HEK293 (cell line): ENCODE measurements at regions not wholly inside any gene's neighbourhood (a gene's known extent, or its start where the extent isn't known, plus 50 kb on each side); places are given as distances from the start of the nearest gene placed in this dataset.

ENCODE experiments used
- CTCF ChIA-PET: fragments of 350-600 bp; formaldehyde crosslinking; extraction: SDS; loops from one replicate; lab custom pipeline; 2021; ENCODE audit warnings: antibody characterized with exemption; lab: Yijun Ruan, JAX
- POLR2A ChIA-PET: fragments of 300-600 bp; formaldehyde crosslinking; extraction: SDS; loops from one replicate; lab custom pipeline; 2020; ENCODE audit warnings: antibody characterized with exemption, inconsistent platforms; lab: Yijun Ruan, JAX
- H3K27ac ChIP-seq: fragments of 200-500 bp; sonication (Bioruptor generic); 2 replicates; pipeline ENCODE4 v1.5.1; 2014; ENCODE audit warnings: low read depth, low read length, control low read depth, inconsistent platforms; ENCODE audit errors: extremely low read depth
- H3K36me3 ChIP-seq, 2 experiments: fragments of 200-500 bp in 1 of 2; sonication (Bioruptor generic) in 1 of 2; 1 replicate in 1 of 2; 2 replicates in 1 of 2; pipeline ENCODE4 v1.5.1; 2014 to 2017; ENCODE audit warnings: inconsistent platforms in 2 of 2, low read length in 2 of 2; ENCODE audit not compliant: control insufficient read depth in 2 of 2, insufficient read depth in 1 of 2
- H3K4me1 ChIP-seq: fragments of 200-500 bp; sonication (Bioruptor generic); 2 replicates; pipeline ENCODE4 v1.5.1; 2014; ENCODE audit warnings: mild to moderate bottlenecking, low read length, inconsistent platforms; ENCODE audit not compliant: control insufficient read depth, insufficient read depth
- H3K4me3 ChIP-seq: 2 replicates; pipeline ENCODE4 v1.5.1; 2011; ENCODE audit warnings: low read depth, mild to moderate bottlenecking, control low read depth, low read length, moderate library complexity
- H3K9me3 ChIP-seq: fragments of 200-500 bp; sonication (Bioruptor generic); 2 replicates; pipeline ENCODE4 v1.5.1; 2014; ENCODE audit warnings: low read depth, low read length, inconsistent platforms; ENCODE audit not compliant: control insufficient read depth, insufficient read depth
- CTCF ChIP-seq: fragments of 450-650 bp; formaldehyde crosslinking; IDR thresholded peaks from 2 replicates; pipeline ENCODE4 v1.5.1; 2016; ENCODE audit warnings: missing biosample characterization, missing genetic modification characterization
- GFI1B ChIP-seq: fragments of 450-650 bp; formaldehyde crosslinking; IDR thresholded peaks from 2 replicates; pipeline ENCODE4 v1.5.1; 2016; ENCODE audit warnings: missing biosample characterization, missing genetic modification characterization
- MYNN ChIP-seq: fragments of 450-650 bp; formaldehyde crosslinking; IDR thresholded peaks from 2 replicates; pipeline ENCODE4 v1.5.1; 2016; ENCODE audit warnings: missing biosample characterization, missing genetic modification characterization, borderline replicate concordance
- PRDM4 ChIP-seq: fragments of 450-650 bp; formaldehyde crosslinking; IDR thresholded peaks from 2 replicates; pipeline ENCODE4 v1.5.1; 2017; ENCODE audit warnings: missing biosample characterization, missing genetic modification characterization
- RBAK ChIP-seq: fragments of 450-650 bp; formaldehyde crosslinking; IDR thresholded peaks from 2 replicates; pipeline ENCODE4 v1.5.1; 2016; ENCODE audit warnings: missing biosample characterization, missing genetic modification characterization
- TCF7L2 ChIP-seq: IDR thresholded peaks from 2 replicates; pipeline ENCODE4 v1.6.1; 2011; ENCODE audit warnings: low read depth, mild to moderate bottlenecking, inconsistent platforms, low read length, moderate library complexity, borderline replicate concordance
- ZBTB49 ChIP-seq: fragments of 450-650 bp; formaldehyde crosslinking; IDR thresholded peaks from 2 replicates; pipeline ENCODE4 v1.5.1; 2016; ENCODE audit warnings: missing biosample characterization, missing genetic modification characterization, low read depth
- ZEB2 ChIP-seq: fragments of 450-650 bp; formaldehyde crosslinking; IDR thresholded peaks from 2 replicates; pipeline ENCODE4 v1.5.1; 2016; ENCODE audit warnings: missing biosample characterization, missing genetic modification characterization
- ZFP37 ChIP-seq: fragments of 450-650 bp; formaldehyde crosslinking; IDR thresholded peaks from 2 replicates; pipeline ENCODE4 v1.5.1; 2016; ENCODE audit warnings: missing biosample characterization, missing genetic modification characterization
- ZNF112 ChIP-seq: fragments of 450-650 bp; formaldehyde crosslinking; IDR thresholded peaks from 2 replicates; pipeline ENCODE4 v1.5.0; 2017; ENCODE audit warnings: missing biosample characterization, missing genetic modification characterization
- ZNF169 ChIP-seq: fragments of 450-650 bp; formaldehyde crosslinking; IDR thresholded peaks from 2 replicates; pipeline ENCODE4 v1.5.1; 2016; ENCODE audit warnings: missing biosample characterization, missing genetic modification characterization
- ZNF26 ChIP-seq: fragments of 450-650 bp; formaldehyde crosslinking; IDR thresholded peaks from 2 replicates; pipeline ENCODE4 v1.5.1; 2016; ENCODE audit warnings: missing biosample characterization, missing genetic modification characterization
- ZNF274 ChIP-seq, 2 experiments: fragments of 200-500 bp in 1 of 2; fragments of 450-650 bp in 1 of 2; sonication (Bioruptor generic) in 1 of 2; formaldehyde crosslinking in 1 of 2; IDR thresholded peaks; 2 replicates each; pipeline versions ENCODE4 v1.5.1 to v1.6.1; 2014 to 2016; ENCODE audit warnings: borderline replicate concordance in 1 of 2, inconsistent platforms in 1 of 2, low read length in 1 of 2, missing biosample characterization in 1 of 2, missing genetic modification characterization in 1 of 2
- ZNF311 ChIP-seq: fragments of 450-650 bp; formaldehyde crosslinking; IDR thresholded peaks from 2 replicates; pipeline ENCODE4 v1.5.1; 2017; ENCODE audit warnings: missing biosample characterization, missing genetic modification characterization, borderline replicate concordance
- ZNF521 ChIP-seq: fragments of 450-650 bp; formaldehyde crosslinking; IDR thresholded peaks from 2 replicates; pipeline ENCODE4 v1.5.1; 2017; ENCODE audit warnings: missing biosample characterization, mild to moderate bottlenecking, missing genetic modification characterization
- ZNF558 ChIP-seq: fragments of 450-650 bp; formaldehyde crosslinking; IDR thresholded peaks from 2 replicates; pipeline ENCODE4 v1.5.1; 2016; ENCODE audit warnings: missing biosample characterization, missing genetic modification characterization
- ZNF600 ChIP-seq: fragments of 450-650 bp; formaldehyde crosslinking; IDR thresholded peaks from 2 replicates; pipeline ENCODE4 v1.5.1; 2016; ENCODE audit warnings: missing biosample characterization, missing genetic modification characterization
- ZNF621 ChIP-seq: fragments of 450-650 bp; formaldehyde crosslinking; IDR thresholded peaks from 2 replicates; pipeline ENCODE4 v1.5.1; 2017; ENCODE audit warnings: missing biosample characterization, missing genetic modification characterization
- ZNF624 ChIP-seq: fragments of 450-650 bp; formaldehyde crosslinking; IDR thresholded peaks from 2 replicates; pipeline ENCODE4 v1.5.1; 2017; ENCODE audit warnings: missing biosample characterization, missing genetic modification characterization
- ZNF645 ChIP-seq: fragments of 450-650 bp; formaldehyde crosslinking; IDR thresholded peaks from 2 replicates; pipeline ENCODE4; 2016; ENCODE audit warnings: missing biosample characterization, missing genetic modification characterization
- ZNF658 ChIP-seq: fragments of 450-650 bp; formaldehyde crosslinking; IDR thresholded peaks from 2 replicates; pipeline ENCODE4; 2016; ENCODE audit warnings: missing biosample characterization, missing genetic modification characterization
- ZNF704 ChIP-seq: fragments of 450-650 bp; formaldehyde crosslinking; IDR thresholded peaks from 2 replicates; pipeline ENCODE4 v1.5.1; 2016; ENCODE audit warnings: missing biosample characterization, missing genetic modification characterization
- ZNF777 ChIP-seq: fragments of 450-650 bp; formaldehyde crosslinking; IDR thresholded peaks from 2 replicates; pipeline ENCODE4 v1.5.1; 2017; ENCODE audit warnings: missing biosample characterization, missing genetic modification characterization, borderline replicate concordance
- ZNF837 ChIP-seq: fragments of 450-650 bp; formaldehyde crosslinking; IDR thresholded peaks from 2 replicates; pipeline ENCODE4 v1.5.1; 2016; ENCODE audit warnings: missing biosample characterization, missing genetic modification characterization

- no peak for TF ChIP-seq ZNF704
- no peak for TF ChIP-seq MYNN (tag by site-specific recombination)
- TF ChIP-seq ZNF112 (tag by site-specific recombination) = no peak
- TF ChIP-seq TCF7L2 = no peak
- TF ChIP-seq ZNF645 (tag by site-specific recombination) = no peak
- no peak for TF ChIP-seq ZNF600 (tag by site-specific recombination)
- TF ChIP-seq PRDM4 (tag by site-specific recombination) = no peak
- TF ChIP-seq CTCF (tag by site-specific recombination) = no peak
- TF ChIP-seq, all 188 proteins: peak for 0
Observed at GRCh38 chr3:82229397-82229796, 468.0 kb upstream of the GBE1 start (continued).

- no peaks in the 10 kb centered on the region for H3K36me3 ChIP-seq
- CTCF ChIA-PET = no interaction called here
- no peak for TF ChIP-seq ZNF837 (tag by site-specific recombination)
- POLR2A ChIA-PET = no interaction called here
- no peak overlapping the region for H3K27ac ChIP-seq
- H3K4me1 ChIP-seq = no peaks in the 10 kb centered on the region
- no peak overlapping the region for H3K4me3 ChIP-seq
- H3K9me3 ChIP-seq = no peaks in the 10 kb centered on the region
Observed at GRCh38 chr3:82224661-82225060, 463.2 kb upstream of the GBE1 start.

- Histone ChIP-seq H3K4me3 (no peak overlapping the region), H3K9me3 (no peaks in the 10 kb centered on the region), H3K27ac (no peak overlapping the region), H3K36me3 (no peaks in the 10 kb centered on the region), H3K4me1 (no peaks in the 10 kb centered on the region)
- POLR2A ChIA-PET = no interaction called here
- CTCF ChIA-PET = interaction anchor here (0.6 kb wide), 1 partner anchor 1198 kb away, joined by 5 read pairs; no protein-coding TSS in a partner anchor
- TF ChIP-seq ZNF624 (tag by site-specific recombination) = no peak
- TF ChIP-seq ZNF26 = no peak
- no peak for TF ChIP-seq ZNF777 (tag by site-specific recombination)
- no peak for TF ChIP-seq ZNF169 (tag by site-specific recombination)
- TF ChIP-seq ZBTB49 (tag by site-specific recombination) = no peak
- no peak for TF ChIP-seq MYNN (tag by site-specific recombination)
- TF ChIP-seq RBAK (tag by site-specific recombination) = no peak
- TF ChIP-seq ZNF658 (tag by site-specific recombination) = no peak
- TF ChIP-seq ZNF274 (IDR thresholded peaks at IDR 0.05; ENCODE audit: low read length) = no peak
- no peak for TF ChIP-seq ZNF274 (tag by site-specific recombination; IDR thresholded peaks at IDR 0.05; ENCODE audit: borderline replicate concordance)
- no peak for TF ChIP-seq GFI1B (tag by site-specific recombination)
- TF ChIP-seq ZEB2 (tag by site-specific recombination) = no peak
- no peak for TF ChIP-seq ZNF311 (tag by site-specific recombination)
- no peak for TF ChIP-seq ZNF621 (tag by site-specific recombination)
- no peak for TF ChIP-seq ZNF558
- no peak for TF ChIP-seq ZFP37
- no peak for TF ChIP-seq ZNF521 (tag by site-specific recombination)
Observed at GRCh38 chr3:82222401-82222800, 461.0 kb upstream of the GBE1 start.
